BLaER1 (cell line): ENCODE measurements at regions not wholly inside any gene's neighbourhood (a gene's known extent, or its start where the extent isn't known, plus 50 kb on each side); places are given as distances from the start of the nearest gene placed in this dataset.
A peak's percentile ranks its signal among the peaks of the same experiment; 100 is the strongest.

Source experiments
- H3K27ac ChIP-seq: shearing (Covaris generic); formaldehyde crosslinking; 2 replicates; pipeline ENCODE4 v1.8.1; 2022
- H3K27me3 ChIP-seq: shearing (Covaris generic); formaldehyde crosslinking; 2 replicates; pipeline ENCODE4 v1.8.1; 2022
- H3K36me3 ChIP-seq: shearing (Covaris generic); formaldehyde crosslinking; 2 replicates; pipeline ENCODE4 v1.8.1; 2022
- H3K4me1 ChIP-seq: shearing (Covaris generic); formaldehyde crosslinking; 2 replicates; pipeline ENCODE4 v1.8.1; 2022
- H3K4me2 ChIP-seq: shearing (Covaris generic); formaldehyde crosslinking; 2 replicates; pipeline ENCODE4 v1.8.1; 2022
- H3K4me3 ChIP-seq: shearing (Covaris generic); formaldehyde crosslinking; 2 replicates; pipeline ENCODE4 v1.8.1; 2022
- H3K9ac ChIP-seq: shearing (Covaris generic); formaldehyde crosslinking; 2 replicates; pipeline ENCODE4 v1.8.1; 2022
- H3K9me3 ChIP-seq: shearing (Covaris generic); formaldehyde crosslinking; 2 replicates; pipeline ENCODE4 v1.8.1; 2022
- H4K20me1 ChIP-seq: shearing (Covaris generic); formaldehyde crosslinking; 2 replicates; pipeline ENCODE4 v1.8.1; 2022
- Cebpa-rat ChIP-seq: shearing (Covaris generic); IDR thresholded peaks from 2 replicates; pipeline ENCODE4 v1.8.1; 2022

- no peak overlapping the region for H3K4me3 ChIP-seq
- H4K20me1 ChIP-seq, result no peaks in the 10 kb centered on the region
Observed at GRCh38 chr3:70531838-70532489, 219.5 kb upstream of the MDFIC2 start.

GRCh38 chr3:70531063-70531657 is 218.7 kb upstream of the MDFIC2 start:
- Histone ChIP-seq H3K9ac (no peak overlapping the region), H3K9me3 (no peaks in the 10 kb centered on the region), H3K4me1 (no peaks in the 10 kb centered on the region), H3K27ac (no peak overlapping the region), H4K20me1 (no peaks in the 10 kb centered on the region), H3K27me3 (no peaks in the 10 kb centered on the region), H3K4me3 (no peak overlapping the region), H3K4me2 (no peak overlapping the region), H3K36me3 (no peaks in the 10 kb centered on the region)
- no peak for TF ChIP-seq Cebpa-rat

More at GRCh38 chr3:70531838-70532489, 219.5 kb upstream of the MDFIC2 start:
- Histone ChIP-seq H3K27me3 (no peaks in the 10 kb centered on the region), H3K27ac (no peak overlapping the region), H3K9me3 (no peaks in the 10 kb centered on the region), H3K9ac (no peak overlapping the region), H3K4me2 (no peak overlapping the region), H3K4me1 (no peaks in the 10 kb centered on the region), H3K36me3 (no peaks in the 10 kb centered on the region)
- TF ChIP-seq Cebpa-rat, result no peak

DNA sequence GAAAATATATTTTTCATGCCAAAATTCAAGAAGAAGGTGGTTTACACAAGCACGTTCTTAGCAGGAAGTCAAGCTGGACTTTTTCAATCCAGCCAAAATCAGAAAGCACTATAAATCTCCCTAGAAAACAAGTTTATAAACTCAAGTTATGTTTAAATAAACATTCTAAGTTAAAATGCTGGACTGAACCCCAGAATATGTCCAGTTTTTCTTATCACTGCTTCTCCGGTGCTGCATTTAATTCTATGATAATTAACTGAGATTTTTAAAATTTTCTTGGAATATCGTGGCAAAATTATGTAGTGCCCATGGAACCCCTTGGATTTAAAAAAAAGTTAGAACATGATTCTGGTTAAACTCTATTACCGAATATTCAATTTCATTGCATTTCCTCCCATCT is 218.2 kb upstream of the MDFIC2 start:
- Histone ChIP-seq H3K4me1 (no peaks in the 10 kb centered on the region), H4K20me1 (no peaks in the 10 kb centered on the region), H3K36me3 (no peaks in the 10 kb centered on the region), H3K27me3 (no peaks in the 10 kb centered on the region), H3K9ac (no peak overlapping the region), H3K4me2 (no peak overlapping the region), H3K4me3 (no peak overlapping the region), H3K9me3 (no peaks in the 10 kb centered on the region), H3K27ac (no peak overlapping the region)
- no peak for TF ChIP-seq Cebpa-rat

DNA sequence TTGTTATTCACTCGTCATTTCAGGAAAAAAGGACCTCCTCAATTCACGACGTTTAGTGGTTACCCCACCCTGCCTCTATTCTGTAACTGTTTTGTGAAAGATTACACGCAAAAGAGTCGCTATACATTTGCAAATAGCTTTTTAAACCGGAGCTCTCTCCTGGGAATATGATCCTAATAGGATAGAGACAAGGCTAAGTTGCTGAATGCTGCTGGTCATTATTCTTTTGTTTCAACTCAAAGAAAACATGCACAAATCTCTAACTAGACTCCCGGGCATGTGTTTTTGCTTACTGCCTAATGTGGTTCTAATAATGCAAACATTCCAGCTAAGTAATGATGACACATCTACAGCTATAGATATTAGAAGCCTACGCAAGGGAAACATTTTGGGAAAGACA is 214.6 kb upstream of the MDFIC2 start:
- Histone ChIP-seq H3K4me1 (no peaks in the 10 kb centered on the region), H3K27me3 (no peaks in the 10 kb centered on the region), H3K4me2 (no peak overlapping the region), H3K36me3 (no peaks in the 10 kb centered on the region), H3K9ac (no peak overlapping the region), H3K27ac (no peak overlapping the region), H3K9me3 (no peaks in the 10 kb centered on the region), H3K4me3 (no peak overlapping the region), H4K20me1 (no peaks in the 10 kb centered on the region)
- no peak for TF ChIP-seq Cebpa-rat

DNA sequence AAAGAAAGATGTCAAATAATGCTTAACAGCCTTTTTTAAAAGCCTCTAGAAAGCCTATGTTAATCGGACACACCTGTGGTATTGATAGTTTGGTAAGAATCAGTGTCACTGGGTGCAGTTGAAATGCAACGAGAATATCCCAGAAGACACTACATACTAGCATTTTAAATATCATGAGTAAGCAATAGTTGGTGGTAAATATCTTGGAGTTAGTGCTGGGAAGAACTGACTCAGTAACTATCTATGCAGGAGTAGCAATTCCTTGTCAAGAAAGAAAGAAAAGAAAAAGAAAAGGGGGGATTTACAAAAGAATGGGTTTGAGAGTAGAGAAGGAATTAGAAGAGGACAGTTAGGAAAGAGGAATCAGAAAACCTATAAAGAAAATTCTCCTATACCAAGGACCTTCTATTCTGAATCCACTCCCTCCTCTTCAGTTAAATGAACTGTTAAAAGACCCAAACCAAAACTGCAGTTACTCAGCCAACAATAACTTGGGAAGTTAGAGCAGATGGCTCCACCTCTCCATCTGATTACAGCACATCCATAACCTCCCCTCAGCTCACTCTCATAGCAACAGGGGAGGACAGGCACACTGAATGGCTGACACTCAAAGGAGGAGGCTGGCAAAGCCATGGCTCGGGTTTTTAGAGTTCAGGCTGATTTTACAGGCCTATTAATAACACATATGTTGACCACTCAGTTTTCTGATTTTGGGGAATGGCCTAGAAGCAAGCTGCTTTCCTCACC is 207.6 kb upstream of the MDFIC2 start:
- no peaks in the 10 kb centered on the region for H4K20me1 ChIP-seq
- no peaks in the 10 kb centered on the region for H3K9me3 ChIP-seq
- H3K4me1 ChIP-seq, result peaks cover 54% of the 10 kb centered on the region
- peak overlapping the region; percentile 15; the same call in 1 of the 2 replicates for H3K4me2 ChIP-seq
- H3K27ac ChIP-seq, result no peak overlapping the region
- H3K27me3 ChIP-seq, result no peaks in the 10 kb centered on the region
- no peak overlapping the region for H3K9ac ChIP-seq
- TF ChIP-seq Cebpa-rat, result no peak
- H3K36me3 ChIP-seq, result no peaks in the 10 kb centered on the region
- H3K4me3 ChIP-seq, result no peak overlapping the region

GRCh38 chr3:70519026-70519425 is 206.6 kb upstream of the MDFIC2 start:
- Histone ChIP-seq H3K4me2 (no peak overlapping the region), H3K27ac (peak overlapping the region; percentile 50), H3K9ac (no peak overlapping the region), H4K20me1 (no peaks in the 10 kb centered on the region), H3K36me3 (no peaks in the 10 kb centered on the region), H3K27me3 (no peaks in the 10 kb centered on the region), H3K9me3 (no peaks in the 10 kb centered on the region), H3K4me1 (peaks cover 61% of the 10 kb centered on the region), H3K4me3 (no peak overlapping the region)
- TF ChIP-seq Cebpa-rat, result no peak

- Histone ChIP-seq H3K4me3 (no peak overlapping the region), H3K9me3 (no peaks in the 10 kb centered on the region), H3K4me2 (peak overlapping the region; percentile 17; the same call in 1 of the 2 replicates), H3K27ac (peak overlapping the region; percentile 50), H3K36me3 (no peaks in the 10 kb centered on the region), H3K9ac (no peak overlapping the region), H3K4me1 (peaks cover 67% of the 10 kb centered on the region), H3K27me3 (no peaks in the 10 kb centered on the region), H4K20me1 (no peaks in the 10 kb centered on the region)
- no peak for TF ChIP-seq Cebpa-rat
Observed at GRCh38 chr3:70518356-70518755, 205.9 kb upstream of the MDFIC2 start.

DNA sequence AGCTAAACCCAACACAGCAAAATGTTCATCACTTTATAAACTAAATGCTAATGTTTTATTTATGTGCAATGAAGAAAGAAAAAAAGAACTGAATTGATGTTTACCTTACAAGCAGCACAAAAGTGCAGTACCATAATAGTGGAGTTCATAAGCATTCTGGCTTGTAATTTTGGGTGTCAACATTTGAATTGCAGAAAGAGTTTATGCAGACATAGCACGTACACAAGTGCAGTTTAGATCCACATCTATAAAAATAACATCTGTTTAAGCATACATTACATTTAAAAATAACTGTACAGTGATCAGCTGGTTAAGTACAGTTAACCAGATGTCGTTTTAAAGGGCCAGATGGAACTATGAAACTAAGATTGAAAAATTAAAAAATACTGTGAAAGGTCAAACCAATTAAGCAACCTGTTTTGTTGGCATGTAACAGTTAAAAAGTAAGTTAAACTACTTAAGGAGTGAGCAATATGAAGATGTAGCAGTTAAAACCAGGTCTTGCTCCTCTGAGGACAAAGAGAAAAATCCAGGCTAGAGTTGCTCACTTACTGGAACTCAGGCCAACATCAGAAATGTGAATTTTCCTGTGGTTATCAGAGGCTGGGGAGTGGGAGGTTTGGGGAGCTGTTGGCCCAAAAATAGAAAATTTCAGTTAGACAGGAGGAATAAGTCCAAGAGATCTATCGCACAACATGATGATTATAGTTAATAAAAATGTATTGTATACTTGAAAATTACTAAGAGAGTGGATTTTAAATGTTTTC is 204.9 kb upstream of the MDFIC2 start:
- no peak for TF ChIP-seq Cebpa-rat
- Histone ChIP-seq H3K9me3 (no peaks in the 10 kb centered on the region), H3K4me1 (peaks cover 75% of the 10 kb centered on the region), H3K4me3 (no peak overlapping the region), H3K36me3 (no peaks in the 10 kb centered on the region), H3K4me2 (peak overlapping the region; percentile 73), H3K27ac (peak overlapping the region; percentile 79), H3K27me3 (no peaks in the 10 kb centered on the region), H3K9ac (peak overlapping the region; percentile 56), H4K20me1 (no peaks in the 10 kb centered on the region)

DNA sequence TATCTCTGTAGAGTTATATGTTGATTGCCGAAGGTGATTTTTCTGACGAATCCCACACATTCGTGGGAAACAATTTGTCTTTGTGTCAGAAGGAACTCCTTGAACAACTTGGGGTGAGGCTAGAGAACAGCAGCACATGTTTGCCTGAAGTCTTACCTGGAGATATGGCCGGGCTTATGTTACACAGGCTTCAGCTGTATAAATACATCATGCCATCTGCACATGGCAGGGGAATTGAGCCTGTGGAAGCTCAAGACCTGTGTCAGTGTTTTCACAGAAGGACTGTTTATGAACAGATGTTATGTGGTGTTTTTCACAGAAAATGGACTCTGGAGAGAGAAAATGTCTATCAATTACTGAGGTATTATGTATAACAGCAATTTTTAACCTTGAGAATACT is 203.6 kb upstream of the MDFIC2 start:
- H3K27me3 ChIP-seq, result no peaks in the 10 kb centered on the region

More for the DNA sequence above, 203.6 kb upstream of the MDFIC2 start:
- Histone ChIP-seq H3K36me3 (no peaks in the 10 kb centered on the region), H3K4me1 (peaks cover 80% of the 10 kb centered on the region), H3K9me3 (no peaks in the 10 kb centered on the region), H3K4me3 (no peak overlapping the region), H3K9ac (no peak overlapping the region), H3K27ac (peak overlapping the region; percentile 79), H4K20me1 (no peaks in the 10 kb centered on the region), H3K4me2 (peak overlapping the region; percentile 73; the same call in 1 of the 2 replicates)
- no peak for TF ChIP-seq Cebpa-rat
